Thoracic aorta (tissue), 2 donors: ENCODE measurements at regions not wholly inside any gene's neighbourhood (a gene's known extent, or its start where the extent isn't known, plus 50 kb on each side); places are given as distances from the start of the nearest gene placed in this dataset.

Experiments
- ATAC-seq: fragments of 150-250 bp; one replicate; pipeline ENCODE4 v1.8.0; 2017; ENCODE audit warnings: low read depth; ENCODE audit not compliant: insufficient number of reproducible peaks, low FRiP score
- DNase-seq: peaks from one replicate; pipeline ENCODE4 v3.0.0-alpha.2; 2020; ENCODE audit warnings: low spot score
- H3K27ac ChIP-seq, 2 donors: fragments of 200-600 bp; sonication (generic); 1 replicate in 1 of 2; 2 replicates in 1 of 2; pipeline ENCODE4 v1.5.1; 2016; ENCODE audit warnings: mild to moderate bottlenecking in 2 of 2, moderate library complexity in 2 of 2
- H3K27me3 ChIP-seq: fragments of 200-600 bp; sonication (generic); replicated peaks from 2 replicates; pipeline ENCODE4 v1.6.0; 2016; ENCODE audit warnings: mild to moderate bottlenecking; ENCODE audit not compliant: insufficient read depth
- H3K36me3 ChIP-seq: fragments of 200-600 bp; sonication (generic); one replicate; pipeline ENCODE4 v1.5.1; 2016
- H3K4me1 ChIP-seq, 2 donors: fragments of 200-600 bp; sonication (generic); 1 replicate in 1 of 2; 2 replicates in 1 of 2; pipeline versions ENCODE4 v1.5.1 to v1.6.0; 2016; ENCODE audit warnings: low read depth in 2 of 2, mild to moderate bottlenecking in 1 of 2; ENCODE audit not compliant: control insufficient read depth in 1 of 2
- H3K4me3 ChIP-seq: fragments of 200-600 bp; sonication (generic); 2 replicates; pipeline ENCODE4 v1.5.1; 2016; ENCODE audit warnings: mild to moderate bottlenecking
- H3K9me3 ChIP-seq: fragments of 200-600 bp; sonication (generic); 2 replicates; pipeline ENCODE4 v1.5.1; 2016
- CTCF ChIP-seq: fragments of 200-600 bp; sonication (generic); IDR thresholded peaks from one replicate; pipeline ENCODE4 v1.5.1; 2019; ENCODE audit warnings: antibody characterized with exemption

DNA sequence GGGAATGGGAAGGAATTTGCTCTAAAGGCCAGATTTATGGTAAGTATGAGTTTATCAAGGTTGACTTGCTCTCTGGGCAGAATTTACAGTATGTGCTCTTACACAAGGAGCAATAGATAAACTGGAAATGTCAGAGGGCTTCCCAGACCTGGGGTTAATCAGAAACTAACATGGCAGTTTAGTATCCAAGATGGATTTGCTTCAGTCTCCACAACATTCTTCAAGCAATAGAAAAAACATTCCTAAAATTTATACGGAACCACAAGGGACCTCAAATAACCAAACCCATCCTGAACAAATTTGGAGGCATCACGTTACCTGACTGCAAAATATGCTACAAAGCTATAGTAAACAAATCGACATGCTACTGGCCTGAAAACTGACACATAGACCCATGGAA lies 606.7 kb upstream of the CHRM3 start:
- Histone ChIP-seq H3K4me1 (no peaks in the 10 kb centered on the region), H3K27ac (no peak overlapping the region), H3K36me3 (no peaks in the 10 kb centered on the region), H3K27me3 (no peaks in the 10 kb centered on the region), H3K9me3 (no peaks in the 10 kb centered on the region), H3K4me3 (no peak overlapping the region)
- DNase-seq (no peak), ATAC-seq (no peak)
- TF ChIP-seq CTCF, result no peak

DNA sequence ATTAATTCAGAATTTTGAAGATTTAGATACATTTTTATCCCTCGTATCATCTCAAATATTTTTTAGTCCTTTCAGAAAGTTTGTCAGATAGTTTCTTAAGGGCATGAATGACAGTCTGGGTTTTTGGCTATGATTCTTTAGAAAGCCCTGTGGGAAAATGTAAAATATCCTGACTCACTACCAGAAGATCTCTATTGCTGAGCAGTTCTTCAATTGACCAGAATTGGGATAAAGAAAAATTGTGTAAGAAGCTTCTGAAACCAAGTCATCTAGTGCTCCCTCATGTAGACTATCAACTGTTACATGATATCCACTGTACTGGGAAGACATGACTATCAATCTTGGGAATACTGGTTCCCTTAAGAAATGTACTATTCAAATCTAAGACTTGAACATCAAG lies 608.3 kb upstream of the CHRM3 start:
- no peak for ATAC-seq
- TF ChIP-seq CTCF, result no peak
- no peaks in the 10 kb centered on the region for H3K27me3 ChIP-seq

DNA sequence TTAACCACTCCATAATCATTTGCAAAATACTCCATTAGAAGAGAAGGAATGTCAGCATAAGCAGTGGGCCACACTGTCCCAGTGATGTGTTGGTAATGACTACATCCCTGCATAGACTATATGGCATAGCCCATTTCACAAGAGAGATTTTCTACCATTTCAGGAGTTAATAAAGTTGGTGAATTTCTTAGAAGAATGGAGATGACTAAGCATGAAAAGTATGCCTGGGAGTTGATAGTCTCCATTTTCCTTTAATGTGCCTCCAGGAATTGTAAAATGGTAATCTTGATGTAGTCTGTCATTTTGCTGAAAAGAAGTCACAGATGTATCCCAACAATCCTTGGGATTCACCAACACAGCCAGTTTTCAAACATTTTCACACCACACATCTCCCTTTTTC lies 608.8 kb upstream of the CHRM3 start:
- DNase-seq (no peak), ATAC-seq (no peak)
- no peak for TF ChIP-seq CTCF
- Histone ChIP-seq H3K27ac (no peak overlapping the region), H3K4me1 (no peaks in the 10 kb centered on the region), H3K36me3 (no peaks in the 10 kb centered on the region), H3K4me3 (no peak overlapping the region), H3K9me3 (no peaks in the 10 kb centered on the region), H3K27me3 (no peaks in the 10 kb centered on the region)

More for the DNA sequence above, 608.3 kb upstream of the CHRM3 start:
- DNase-seq, result no peak
- H3K4me1 ChIP-seq, result no peaks in the 10 kb centered on the region
- no peak overlapping the region for H3K4me3 ChIP-seq
- H3K27ac ChIP-seq, result no peak overlapping the region
- no peaks in the 10 kb centered on the region for H3K9me3 ChIP-seq
- H3K36me3 ChIP-seq, result no peaks in the 10 kb centered on the region

DNA sequence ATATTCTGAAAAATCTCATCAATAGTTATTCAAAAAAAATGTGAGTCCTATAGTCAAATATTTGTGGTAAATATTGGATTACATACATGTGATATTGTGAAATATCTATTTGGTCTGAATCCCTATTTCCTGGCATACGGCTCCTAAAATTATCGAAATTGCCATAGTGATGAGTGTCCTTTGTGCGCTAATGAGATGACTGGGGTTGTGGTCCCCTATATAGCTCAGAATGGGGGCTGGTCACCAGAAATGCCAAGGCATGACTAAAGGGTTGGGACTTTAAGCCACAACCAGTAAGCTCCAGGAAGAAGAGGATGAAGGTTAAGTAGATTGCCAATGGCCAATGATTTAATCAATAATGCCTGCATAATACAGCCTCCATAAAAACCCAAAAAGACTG lies 610.2 kb upstream of the CHRM3 start:
- DNase-seq (no peak), ATAC-seq (no peak)
- Histone ChIP-seq H3K36me3 (no peaks in the 10 kb centered on the region), H3K4me3 (no peak overlapping the region), H3K4me1 (no peaks in the 10 kb centered on the region), H3K9me3 (no peaks in the 10 kb centered on the region), H3K27me3 (no peaks in the 10 kb centered on the region), H3K27ac (no peak overlapping the region)
- TF ChIP-seq CTCF, result no peak

- Histone ChIP-seq H3K4me3 (no peak overlapping the region), H3K27ac (no peak overlapping the region)
These were observed 614.0 kb upstream of the CHRM3 start for GRCh38 chr1:238772322-238772721.

More at GRCh38 chr1:238772322-238772721, 614.0 kb upstream of the CHRM3 start:
- Histone ChIP-seq H3K9me3 (no peaks in the 10 kb centered on the region), H3K4me1 (no peaks in the 10 kb centered on the region), H3K27me3 (no peaks in the 10 kb centered on the region), H3K36me3 (no peaks in the 10 kb centered on the region)
- DNase-seq (no peak), ATAC-seq (no peak)
- no peak for TF ChIP-seq CTCF
